HepG2 (cell line): ENCODE measurements at regions not wholly inside any gene's neighbourhood (a gene's known extent, or its start where the extent isn't known, plus 50 kb on each side); places are given as distances from the start of the nearest gene placed in this dataset.

ENCODE experiments used
- ATAC-seq: fragments of 200-7000 bp; cut with Tn5 transposase; 3 replicates; pipeline ENCODE4 v1.9.1; 2020; ENCODE audit warnings: mild to moderate bottlenecking, moderate library complexity
- BruUV-seq: library from RNA; stranded (reverse); fragments of 400-500 nt; replicated peaks from 2 replicates; lab custom pipeline; 2021; lab: Mats Ljungman, UMichigan
- CTCF ChIA-PET: fragments of 300-600 bp; formaldehyde crosslinking; extraction: SDS; loops from one replicate; lab custom pipeline; 2021; ENCODE audit warnings: low total read pairs, inconsistent platforms, low intra/inter-chr PET ratio; lab: Yijun Ruan, JAX
- POLR2A ChIA-PET: fragments of 350-600 bp; sonication (Branson Sonifier 250); formaldehyde crosslinking; loops from one replicate; lab custom pipeline; 2020; ENCODE audit warnings: antibody characterized with exemption, inconsistent platforms; lab: Yijun Ruan, JAX
- DNase-seq: peaks from one replicate; pipeline ENCODE4 v3.0.0-alpha.2; 2015; ENCODE audit warnings: low spot score
- FAIRE-seq: peaks from 3 replicates; lab custom pipeline; 2011; peaks lifted over from hg19 to GRCh38; lab: Jason Lieb, UNC
- H2AFZ ChIP-seq: one replicate; pipeline ENCODE4 v1.6.1; 2011; ENCODE audit warnings: low read length, inconsistent platforms
- H3K27ac ChIP-seq: fragments of 300-600 bp; 3 replicates; pipeline ENCODE4 v1.8.0; 2011; ENCODE audit warnings: mixed run types, mild to moderate bottlenecking, mixed read lengths, low read length, inconsistent platforms; ENCODE audit not compliant: insufficient read depth; ENCODE audit errors: extremely low read length
- H3K27me3 ChIP-seq, 2 experiments: fragments of 200-600 bp in 1 of 2; 2 replicates in 1 of 2; 3 replicates in 1 of 2; pipeline versions ENCODE4 v1.6.0 to v1.8.0; 2011; ENCODE audit warnings: low read length in 2 of 2, mild to moderate bottlenecking in 2 of 2, moderate library complexity in 2 of 2, inconsistent platforms in 1 of 2; ENCODE audit not compliant: insufficient read depth in 2 of 2, control insufficient read depth in 1 of 2
- H3K36me3 ChIP-seq, 2 experiments: fragments of 200-600 bp in 1 of 2; replicated peaks in 1 of 2; 2 replicates in 1 of 2; 3 replicates in 1 of 2; pipeline versions ENCODE4 v1.5.1 to v1.8.0; 2011; ENCODE audit warnings: low read length in 2 of 2, inconsistent platforms in 1 of 2; ENCODE audit not compliant: insufficient read depth in 2 of 2, control insufficient read depth in 1 of 2
- H3K4me1 ChIP-seq: 2 replicates; pipeline ENCODE4 v1.5.1; 2012; ENCODE audit warnings: low read length, inconsistent platforms; ENCODE audit not compliant: insufficient read depth
- H3K4me2 ChIP-seq: 2 replicates; pipeline ENCODE4 v1.6.0; 2011; ENCODE audit warnings: low read depth, low read length, inconsistent platforms
- H3K4me3 ChIP-seq, 3 experiments: fragments of 200-600 bp in 1 of 3; sonication (generic), shearing (Covaris generic) in 1 of 3; replicated peaks in 1 of 3; 2 replicates each; pipeline ENCODE4 v1.5.1; 2011 to 2016; ENCODE audit warnings: low read length in 3 of 3, inconsistent platforms in 2 of 3, low read depth in 2 of 3, mild to moderate bottlenecking in 2 of 3, control low read depth in 1 of 3, mixed read lengths in 1 of 3; ENCODE audit not compliant: insufficient read depth in 1 of 3
- H3K79me2 ChIP-seq: one replicate; pipeline ENCODE4 v1.6.1; 2011; ENCODE audit warnings: low read length, inconsistent platforms; ENCODE audit not compliant: insufficient read depth
- H3K9ac ChIP-seq: 2 replicates; pipeline ENCODE4 v1.6.0; 2011; ENCODE audit warnings: mild to moderate bottlenecking, low read depth, low read length, inconsistent platforms; ENCODE audit not compliant: insufficient read depth
- H3K9me3 ChIP-seq: 2 replicates; pipeline ENCODE4 v1.5.1; 2012; ENCODE audit warnings: mild to moderate bottlenecking, low read length
- H4K20me1 ChIP-seq: 2 replicates; pipeline ENCODE4 v1.6.0; 2011; ENCODE audit warnings: inconsistent platforms, mild to moderate bottlenecking, low read length, moderate library complexity; ENCODE audit not compliant: insufficient read depth
- BHLHE40 ChIP-seq: IDR thresholded peaks from 2 replicates; pipeline ENCODE4 v1.6.1; 2011; ENCODE audit warnings: low read length, improper control_type of control experiment
- CEBPG ChIP-seq: IDR thresholded peaks from 2 replicates; pipeline ENCODE4 v1.6.1; 2016
- FLYWCH1 ChIP-seq: sonication (generic); formaldehyde crosslinking; IDR thresholded peaks from 2 replicates; pipeline ENCODE4 v1.8.1; 2023; ENCODE audit warnings: mild to moderate bottlenecking, missing genetic modification reagents
- FOXK1 ChIP-seq: sonication (generic); formaldehyde crosslinking; IDR thresholded peaks from 2 replicates; pipeline ENCODE4 v1.4.0; 2020; ENCODE audit warnings: low read depth, missing genetic modification reagents, borderline replicate concordance
- FUBP1 ChIP-seq: sonication (generic); formaldehyde crosslinking; IDR thresholded peaks from 2 replicates; pipeline ENCODE4 v1.5.1; 2020; ENCODE audit warnings: missing genetic modification reagents, mild to moderate bottlenecking, borderline replicate concordance
- GMEB2 ChIP-seq: IDR thresholded peaks from 2 replicates; pipeline ENCODE4 v1.6.1; 2016; ENCODE audit warnings: missing biosample characterization, missing genetic modification reagents, low read depth
- IRF1 ChIP-seq: sonication (generic); formaldehyde crosslinking; IDR thresholded peaks from 2 replicates; pipeline ENCODE4 v1.4.0; 2020; ENCODE audit warnings: low read depth, mild to moderate bottlenecking, missing genetic modification reagents
- KAT2B ChIP-seq: fragments of 150-350 bp; IDR thresholded peaks from 2 replicates; pipeline ENCODE4 v1.6.1; 2014; ENCODE audit warnings: low read depth, low read length, borderline replicate concordance
- MTF1 ChIP-seq: sonication (generic); formaldehyde crosslinking; IDR thresholded peaks from 2 replicates; pipeline ENCODE4 v1.5.0; 2020; ENCODE audit warnings: missing genetic modification reagents
- NFE2L2 ChIP-seq: fragments of 150-350 bp; IDR thresholded peaks from 2 replicates; pipeline ENCODE4 v1.6.1; 2014; ENCODE audit warnings: low read length
- PBX2 ChIP-seq: IDR thresholded peaks from 2 replicates; pipeline ENCODE4 v1.6.1; 2016; ENCODE audit warnings: control low read depth
- TEF ChIP-seq: sonication (generic); formaldehyde crosslinking; IDR thresholded peaks from 2 replicates; pipeline ENCODE4 v1.5.0; 2020; ENCODE audit warnings: missing genetic modification reagents
- ZNF282 ChIP-seq: fragments of 450-650 bp; IDR thresholded peaks from 2 replicates; pipeline ENCODE4 v1.6.1; 2018; ENCODE audit not compliant: partially characterized antibody
- in situ Hi-C: cut with HindIII; loops from 2 replicates; pipeline ENCODE4 v1.10.0; 2017; ENCODE audit warnings: low pct_unique_long_range_greater_than_20kb; ENCODE audit not compliant: extremely low pct_ligation_motif_present
- intact Hi-C: fragments of 100-400 bp; cut with micrococcal nuclease; formaldehyde crosslinking; loops from one replicate; pipeline ENCODE4 v1.10.0; 2022; ENCODE audit not compliant: unreplicated experiment

- no peaks in the 10 kb centered on the region for H3K79me2 ChIP-seq
- no peak for FAIRE-seq
Observed at GRCh38 chr9:83155733-83156132, 92.8 kb upstream of the RASEF start.

More at GRCh38 chr9:83155733-83156132, 92.8 kb upstream of the RASEF start:
- intact Hi-C loops = loop anchor here (10.0 kb wide), 1 partner anchor 761 kb away; no protein-coding TSS in a partner anchor
- H3K4me1 ChIP-seq = no peaks in the 10 kb centered on the region
- H4K20me1 ChIP-seq = no peaks in the 10 kb centered on the region
- no peak overlapping the region for H3K4me2 ChIP-seq
- in situ Hi-C loops = no loop called here
- TF ChIP-seq FUBP1 (CRISPR knock-in tag) (no peak), IRF1 (CRISPR knock-in tag) (no peak), GMEB2 (CRISPR knock-in tag) (no peak), FLYWCH1 (CRISPR knock-in tag) (no peak), CEBPG (CRISPR knock-in tag) (no peak), TEF (CRISPR knock-in tag) (no peak), FOXK1 (no peak), KAT2B (no peak), NFE2L2 (no peak), ZNF282 (no peak), PBX2 (CRISPR knock-in tag) (no peak), MTF1 (CRISPR knock-in tag) (no peak), BHLHE40 (no peak)
- ATAC-seq (no peak), DNase-seq (no peak)
- H3K27me3 ChIP-seq = no peaks in the 10 kb centered on the region
- H3K27ac ChIP-seq = no peak overlapping the region
- H3K9ac ChIP-seq = no peak overlapping the region
- H3K36me3 ChIP-seq = no peaks in the 10 kb centered on the region
- CTCF ChIA-PET = no interaction called here
- POLR2A ChIA-PET = no interaction called here
- H3K4me3 ChIP-seq = no peak overlapping the region
- BruUV-seq = no TSS peak
- no peaks in the 10 kb centered on the region for H3K9me3 ChIP-seq
- H2AFZ ChIP-seq = no peak overlapping the region
